ENCODE measurements at regions not wholly inside any gene's neighbourhood (a gene's known extent, or its start where the extent isn't known, plus 50 kb on each side); places are given as distances from the start of the nearest gene placed in this dataset.

DNA sequence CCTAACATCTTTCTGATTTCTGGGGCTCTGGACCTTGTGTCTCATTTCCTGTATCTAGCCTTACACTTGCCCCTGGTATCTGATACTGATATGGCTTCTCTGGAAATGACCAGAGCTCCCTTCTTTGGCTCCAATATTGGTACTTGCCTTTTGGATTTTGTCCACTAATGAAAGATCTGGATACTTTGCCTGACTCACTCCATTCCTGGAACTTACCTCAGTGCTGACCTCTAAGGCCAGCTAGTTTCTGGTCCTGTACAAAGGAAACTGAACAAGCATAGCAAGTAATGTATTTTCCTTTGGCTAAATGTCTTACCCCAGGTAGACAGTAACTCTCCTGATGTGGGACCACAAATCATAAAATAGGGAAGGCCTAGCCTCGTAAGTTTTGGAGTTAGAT, 93.8 kb upstream of the SLC4A7 start:
- H3K36me3 Mint-ChIP-seq (ENCODE audit: low read depth): no peaks in the 10 kb centered on the region
- H3K27ac Mint-ChIP-seq (ENCODE audit: unreplicated experiment): no peak overlapping the region
- no peaks in the 10 kb centered on the region for H3K27me3 Mint-ChIP-seq (ENCODE audit: low read depth)
- TF ChIP-seq CTCF (IDR thresholded peaks at IDR 0.05): no peak
- H3K4me1 Mint-ChIP-seq (ENCODE audit: low read depth): peaks cover 6% of the 10 kb centered on the region
- no peak for DNase-seq (ENCODE audit: low spot score)
- H3K9me3 Mint-ChIP-seq (ENCODE audit: low read depth): no peaks in the 10 kb centered on the region
- no peak overlapping the region for H3K4me3 Mint-ChIP-seq (ENCODE audit: unreplicated experiment)

DNA sequence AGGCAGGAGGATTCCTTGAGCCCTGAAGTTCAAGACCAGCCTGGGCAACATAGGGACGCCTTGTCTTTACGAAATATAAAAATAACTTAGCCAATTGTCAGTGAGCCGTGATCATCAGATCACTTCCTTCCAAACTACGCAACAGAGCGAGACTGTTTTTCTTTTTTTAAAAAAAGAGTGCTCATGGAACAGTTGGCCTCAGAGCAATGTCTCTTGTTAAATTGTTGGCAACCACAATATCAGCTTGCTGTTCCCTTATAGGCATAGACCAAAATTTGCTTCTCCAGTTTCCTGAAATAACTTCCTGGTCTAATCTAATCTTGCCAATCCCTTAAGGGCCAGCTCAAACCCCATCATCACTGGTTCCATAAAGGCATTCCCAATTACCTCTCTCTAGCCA, 93.3 kb upstream of the SLC4A7 start:
- no peak for DNase-seq (ENCODE audit: low spot score)
- Mint-ChIP-seq H3K4me3 (ENCODE audit: unreplicated experiment) (no peak overlapping the region), H3K27ac (ENCODE audit: unreplicated experiment) (no peak overlapping the region), H3K27me3 (ENCODE audit: low read depth) (no peaks in the 10 kb centered on the region), H3K36me3 (ENCODE audit: low read depth) (no peaks in the 10 kb centered on the region), H3K9me3 (ENCODE audit: low read depth) (no peaks in the 10 kb centered on the region), H3K4me1 (ENCODE audit: low read depth) (peaks cover 6% of the 10 kb centered on the region)
- TF ChIP-seq CTCF (IDR thresholded peaks at IDR 0.05): no peak

GRCh38 chr3:27576171-27576570, 92.0 kb upstream of the SLC4A7 start:
- no peak overlapping the region for H3K27ac Mint-ChIP-seq (ENCODE audit: unreplicated experiment)
- no peak overlapping the region for H3K4me3 Mint-ChIP-seq (ENCODE audit: unreplicated experiment)
- H3K9me3 Mint-ChIP-seq (ENCODE audit: low read depth): no peaks in the 10 kb centered on the region
- no peak for DNase-seq (ENCODE audit: low spot score)
- H3K27me3 Mint-ChIP-seq (ENCODE audit: low read depth): no peaks in the 10 kb centered on the region
- peaks cover 13% of the 10 kb centered on the region for H3K4me1 Mint-ChIP-seq (ENCODE audit: low read depth)
- no peak for TF ChIP-seq CTCF (IDR thresholded peaks at IDR 0.05)
- no peaks in the 10 kb centered on the region for H3K36me3 Mint-ChIP-seq (ENCODE audit: low read depth)

- H3K4me3 Mint-ChIP-seq (ENCODE audit: unreplicated experiment): no peak overlapping the region
- no peak for DNase-seq (ENCODE audit: low spot score)
- no peaks in the 10 kb centered on the region for H3K9me3 Mint-ChIP-seq (ENCODE audit: low read depth)
- no peak for TF ChIP-seq CTCF (IDR thresholded peaks at IDR 0.05)
- H3K4me1 Mint-ChIP-seq (ENCODE audit: low read depth): peaks cover 20% of the 10 kb centered on the region
- H3K27ac Mint-ChIP-seq (ENCODE audit: unreplicated experiment): no peak overlapping the region
- no peaks in the 10 kb centered on the region for H3K36me3 Mint-ChIP-seq (ENCODE audit: low read depth)
- no peaks in the 10 kb centered on the region for H3K27me3 Mint-ChIP-seq (ENCODE audit: low read depth)
These were observed 91.3 kb upstream of the SLC4A7 start for GRCh38 chr3:27575499-27575898.

GRCh38 chr3:27574438-27574795, 90.2 kb upstream of the SLC4A7 start:
- H3K9me3 Mint-ChIP-seq (ENCODE audit: low read depth): no peaks in the 10 kb centered on the region
- no peak for TF ChIP-seq CTCF (IDR thresholded peaks at IDR 0.05)
- no peak overlapping the region for H3K4me3 Mint-ChIP-seq (ENCODE audit: unreplicated experiment)
- H3K27me3 Mint-ChIP-seq (ENCODE audit: low read depth): no peaks in the 10 kb centered on the region
- H3K27ac Mint-ChIP-seq (ENCODE audit: unreplicated experiment): no peak overlapping the region
- DNase-seq (ENCODE audit: low spot score): no peak
- no peaks in the 10 kb centered on the region for H3K36me3 Mint-ChIP-seq (ENCODE audit: low read depth)
- peaks cover 27% of the 10 kb centered on the region for H3K4me1 Mint-ChIP-seq (ENCODE audit: low read depth)
